ENCODE measurements at regions not wholly inside any gene's neighbourhood (a gene's known extent, or its start where the extent isn't known, plus 50 kb on each side); places are given as distances from the start of the nearest gene placed in this dataset.

DNA sequence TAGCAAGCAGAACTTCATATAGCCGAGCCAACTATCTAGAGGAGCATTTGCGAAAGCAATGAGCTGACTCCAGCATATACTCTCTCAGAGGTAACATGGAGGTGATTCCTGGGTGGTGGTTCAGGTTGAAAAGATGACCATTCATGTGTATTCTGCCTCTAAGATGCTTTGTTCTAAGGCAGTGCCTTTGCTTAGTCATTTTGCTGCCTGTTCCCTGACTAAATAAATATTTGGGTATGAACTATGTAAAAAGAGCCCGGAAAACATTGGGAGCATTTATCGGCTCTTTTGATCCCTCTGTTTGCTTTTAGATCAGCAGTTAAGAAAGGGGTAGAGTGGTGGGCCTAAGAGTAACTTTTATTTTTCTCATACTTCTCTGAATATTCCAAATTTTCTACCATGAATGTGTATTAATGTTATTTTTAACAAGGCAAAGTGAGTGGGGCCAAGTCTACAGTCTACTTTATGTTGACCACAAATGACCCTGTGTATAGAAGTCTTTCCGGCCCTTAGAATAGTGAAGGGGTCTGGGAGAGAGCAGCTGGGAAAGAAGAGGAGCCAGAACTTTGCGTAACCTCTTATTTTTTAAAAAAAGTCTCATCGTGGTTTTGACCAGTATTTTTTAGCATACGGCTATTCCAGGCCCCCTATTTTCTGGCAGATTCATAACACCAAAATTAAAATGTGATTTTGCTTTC, 206.5 kb upstream of the EYA4 start:
- TF ChIP-seq, protein P1, sequence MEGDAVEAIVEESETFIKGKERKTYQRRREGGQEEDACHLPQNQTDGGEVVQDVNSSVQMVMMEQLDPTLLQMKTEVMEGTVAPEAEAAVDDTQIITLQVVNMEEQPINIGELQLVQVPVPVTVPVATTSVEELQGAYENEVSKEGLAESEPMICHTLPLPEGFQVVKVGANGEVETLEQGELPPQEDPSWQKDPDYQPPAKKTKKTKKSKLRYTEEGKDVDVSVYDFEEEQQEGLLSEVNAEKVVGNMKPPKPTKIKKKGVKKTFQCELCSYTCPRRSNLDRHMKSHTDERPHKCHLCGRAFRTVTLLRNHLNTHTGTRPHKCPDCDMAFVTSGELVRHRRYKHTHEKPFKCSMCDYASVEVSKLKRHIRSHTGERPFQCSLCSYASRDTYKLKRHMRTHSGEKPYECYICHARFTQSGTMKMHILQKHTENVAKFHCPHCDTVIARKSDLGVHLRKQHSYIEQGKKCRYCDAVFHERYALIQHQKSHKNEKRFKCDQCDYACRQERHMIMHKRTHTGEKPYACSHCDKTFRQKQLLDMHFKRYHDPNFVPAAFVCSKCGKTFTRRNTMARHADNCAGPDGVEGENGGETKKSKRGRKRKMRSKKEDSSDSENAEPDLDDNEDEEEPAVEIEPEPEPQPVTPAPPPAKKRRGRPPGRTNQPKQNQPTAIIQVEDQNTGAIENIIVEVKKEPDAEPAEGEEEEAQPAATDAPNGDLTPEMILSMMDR (IDR thresholded peaks at IDR 0.05): no peak
- no peak for TF ChIP-seq POLR2AphosphoS5 (IDR thresholded peaks at IDR 0.05)
- TF ChIP-seq POLR2A (IDR thresholded peaks at IDR 0.05): no peak

All from prostate gland (tissue), 2 donors.